ENCODE measurements at regions not wholly inside any gene's neighbourhood (a gene's known extent, or its start where the extent isn't known, plus 50 kb on each side); places are given as distances from the start of the nearest gene placed in this dataset.

GRCh38 chr2:181818058-181818680 is 73.4 kb upstream of the ITPRID2 start:
- Mint-ChIP-seq H3K4me1 (ENCODE audit: unreplicated experiment) (peaks cover 25% of the 10 kb centered on the region), H3K36me3 (ENCODE audit: low read depth, unreplicated experiment) (no peaks in the 10 kb centered on the region), H3K27me3 (ENCODE audit: unreplicated experiment) (no peaks in the 10 kb centered on the region), H3K9me3 (ENCODE audit: unreplicated experiment) (no peaks in the 10 kb centered on the region), H3K4me3 (ENCODE audit: unreplicated experiment) (no peak overlapping the region), H3K27ac (ENCODE audit: unreplicated experiment) (no peak overlapping the region)
- no peak for DNase-seq (ENCODE audit: low spot score)
- TF ChIP-seq CTCF (IDR thresholded peaks at IDR 0.05; ENCODE audit: unreplicated experiment), result no peak

- no peak overlapping the region for H3K27ac Mint-ChIP-seq (ENCODE audit: unreplicated experiment)
- H3K9me3 Mint-ChIP-seq (ENCODE audit: unreplicated experiment), result no peaks in the 10 kb centered on the region
- H3K27me3 Mint-ChIP-seq (ENCODE audit: unreplicated experiment), result no peaks in the 10 kb centered on the region
- no peak overlapping the region for H3K4me3 Mint-ChIP-seq (ENCODE audit: unreplicated experiment)
- no peaks in the 10 kb centered on the region for H3K36me3 Mint-ChIP-seq (ENCODE audit: low read depth, unreplicated experiment)
- no peak for TF ChIP-seq CTCF (IDR thresholded peaks at IDR 0.05; ENCODE audit: unreplicated experiment)
- H3K4me1 Mint-ChIP-seq (ENCODE audit: unreplicated experiment), result peaks cover 22% of the 10 kb centered on the region
- no peak for DNase-seq (ENCODE audit: low spot score)
Measured at GRCh38 chr2:181818840-181819239, 72.7 kb upstream of the ITPRID2 start.

GRCh38 chr2:181821049-181821448 is 70.5 kb upstream of the ITPRID2 start:
- Mint-ChIP-seq H3K27me3 (ENCODE audit: unreplicated experiment) (no peaks in the 10 kb centered on the region), H3K36me3 (ENCODE audit: low read depth, unreplicated experiment) (no peaks in the 10 kb centered on the region), H3K27ac (ENCODE audit: unreplicated experiment) (no peak overlapping the region), H3K4me1 (ENCODE audit: unreplicated experiment) (peaks cover 18% of the 10 kb centered on the region), H3K4me3 (ENCODE audit: unreplicated experiment) (no peak overlapping the region), H3K9me3 (ENCODE audit: unreplicated experiment) (no peaks in the 10 kb centered on the region)
- DNase-seq (ENCODE audit: low spot score), result no peak
- no peak for TF ChIP-seq CTCF (IDR thresholded peaks at IDR 0.05; ENCODE audit: unreplicated experiment)

- Mint-ChIP-seq H3K9me3 (ENCODE audit: unreplicated experiment) (no peaks in the 10 kb centered on the region), H3K27ac (ENCODE audit: unreplicated experiment) (no peak overlapping the region), H3K4me1 (ENCODE audit: unreplicated experiment) (peaks cover 12% of the 10 kb centered on the region), H3K27me3 (ENCODE audit: unreplicated experiment) (no peaks in the 10 kb centered on the region), H3K36me3 (ENCODE audit: low read depth, unreplicated experiment) (no peaks in the 10 kb centered on the region), H3K4me3 (ENCODE audit: unreplicated experiment) (no peak overlapping the region)
- no peak for DNase-seq (ENCODE audit: low spot score)
- no peak for TF ChIP-seq CTCF (IDR thresholded peaks at IDR 0.05; ENCODE audit: unreplicated experiment)
Measured at GRCh38 chr2:181822097-181822496, 69.4 kb upstream of the ITPRID2 start.

GRCh38 chr2:181823405-181823804 is 68.1 kb upstream of the ITPRID2 start:
- Mint-ChIP-seq H3K27me3 (ENCODE audit: unreplicated experiment) (no peaks in the 10 kb centered on the region), H3K36me3 (ENCODE audit: low read depth, unreplicated experiment) (no peaks in the 10 kb centered on the region), H3K9me3 (ENCODE audit: unreplicated experiment) (no peaks in the 10 kb centered on the region), H3K4me3 (ENCODE audit: unreplicated experiment) (no peak overlapping the region), H3K4me1 (ENCODE audit: unreplicated experiment) (peaks cover 8% of the 10 kb centered on the region), H3K27ac (ENCODE audit: unreplicated experiment) (no peak overlapping the region)
- no peak for DNase-seq (ENCODE audit: low spot score)
- no peak for TF ChIP-seq CTCF (IDR thresholded peaks at IDR 0.05; ENCODE audit: unreplicated experiment)

All from endothelial cell (in vitro differentiated cells).